Tibial nerve (tissue), 4 donors: ENCODE measurements at regions not wholly inside any gene's neighbourhood (a gene's known extent, or its start where the extent isn't known, plus 50 kb on each side); places are given as distances from the start of the nearest gene placed in this dataset.

Source experiments
- DNase-seq, 2 donors: peaks; one replicate each; pipeline ENCODE4 v3.0.0-alpha.2; 2019; ENCODE audit warnings: low spot score in 2 of 2
- H3K27ac ChIP-seq, 4 donors: fragments of 200-600 bp; sonication (generic) in 3 of 4; one replicate each; pipeline ENCODE4 v1.5.1; 2017 to 2019; ENCODE audit warnings: mild to moderate bottlenecking in 1 of 4
- H3K27me3 ChIP-seq, 2 donors: fragments of 200-600 bp; sonication (generic) in 1 of 2; one replicate each; pipeline versions ENCODE4 v1.5.1 to v1.6.0; 2017 to 2019
- H3K36me3 ChIP-seq, 3 donors: fragments of 200-600 bp; sonication (generic); one replicate each; pipeline ENCODE4 v1.5.1; 2018 to 2019
- H3K4me1 ChIP-seq, 4 donors: fragments of 200-600 bp; sonication (generic) in 3 of 4; one replicate each; pipeline ENCODE4 v1.5.1; 2017 to 2019
- H3K4me3 ChIP-seq, 4 donors: fragments of 200-600 bp; sonication (generic) in 3 of 4; one replicate each; pipeline ENCODE4 v1.5.1; 2017 to 2019; ENCODE audit warnings: mild to moderate bottlenecking in 1 of 4, moderate library complexity in 1 of 4
- H3K9me3 ChIP-seq, 4 donors: fragments of 200-600 bp; sonication (generic) in 3 of 4; one replicate each; pipeline ENCODE4 v1.5.1; 2017 to 2019
- EP300 ChIP-seq, 2 donors: sonication (generic); formaldehyde crosslinking; IDR thresholded peaks; one replicate each; pipeline ENCODE4 v1.6.1; 2017; ENCODE audit warnings: antibody characterized with exemption in 2 of 2, mild to moderate bottlenecking in 1 of 2
- POLR2A ChIP-seq, 2 donors: fragments of 450-650 bp; IDR thresholded peaks; one replicate each; pipeline ENCODE4 v1.6.1; 2017; ENCODE audit warnings: antibody characterized with exemption in 2 of 2, mild to moderate bottlenecking in 2 of 2, moderate library complexity in 2 of 2
- WGBS, 2 donors: methylation state at CpG; one replicate each; pipeline ENCODE4 v1.1.5; 2018; 5-methylcytosine and 5-hydroxymethylcytosine counted together
- TF ChIP-seq, protein P1 (sequence below), 5 experiments: fragments of 200-600 bp in 3 of 5; fragments of 450-650 bp in 2 of 5; sonication (generic) in 3 of 5; IDR thresholded peaks; one replicate each; pipeline ENCODE4 v1.5.1; 2016 to 2019; ENCODE audit warnings: antibody characterized with exemption in 5 of 5, mild to moderate bottlenecking in 3 of 5, moderate library complexity in 2 of 5

DNA sequence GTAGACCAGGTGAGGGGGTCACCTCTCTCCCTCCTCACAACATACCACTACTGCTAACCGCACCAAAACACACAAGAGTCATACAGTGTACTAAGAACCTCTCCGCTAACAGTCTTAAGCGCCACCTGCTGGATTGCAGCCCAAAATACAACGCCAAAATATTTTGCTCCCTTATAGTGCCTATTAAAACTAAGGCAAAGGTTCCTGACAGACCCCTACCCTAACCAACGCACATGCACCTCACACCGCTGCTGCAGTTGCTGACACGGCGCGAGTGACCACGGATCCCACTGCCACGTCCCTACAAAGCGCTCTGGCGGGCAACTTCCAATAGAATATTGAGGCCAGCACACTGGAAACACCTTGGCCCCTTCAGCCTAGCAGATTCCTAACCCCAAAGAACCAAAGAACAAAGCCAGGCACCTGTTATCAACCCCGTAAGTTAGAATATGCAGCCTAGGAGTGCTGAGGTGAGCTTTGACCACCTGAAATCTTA is 563.6 kb upstream of the SEMA3D start:
- Histone ChIP-seq H3K27me3 (no peaks in the 10 kb centered on the region), H3K27ac (no peak overlapping the region), H3K4me1 (no peaks in the 10 kb centered on the region), H3K36me3 (no peaks in the 10 kb centered on the region), H3K9me3 (peaks cover 0 to 19% (median 6%) of the 10 kb centered on the region in 4 donors), H3K4me3 (no peak overlapping the region)
- DNase-seq, result peak in 1 of 2 donors; percentile 12
- 43 to 48% methylated on average over 14 of the region's 14 CpGs for WGBS, 2 donors
- TF ChIP-seq POLR2A (IDR thresholded peaks at IDR 0.05), result no peak
- TF ChIP-seq, protein P1, sequence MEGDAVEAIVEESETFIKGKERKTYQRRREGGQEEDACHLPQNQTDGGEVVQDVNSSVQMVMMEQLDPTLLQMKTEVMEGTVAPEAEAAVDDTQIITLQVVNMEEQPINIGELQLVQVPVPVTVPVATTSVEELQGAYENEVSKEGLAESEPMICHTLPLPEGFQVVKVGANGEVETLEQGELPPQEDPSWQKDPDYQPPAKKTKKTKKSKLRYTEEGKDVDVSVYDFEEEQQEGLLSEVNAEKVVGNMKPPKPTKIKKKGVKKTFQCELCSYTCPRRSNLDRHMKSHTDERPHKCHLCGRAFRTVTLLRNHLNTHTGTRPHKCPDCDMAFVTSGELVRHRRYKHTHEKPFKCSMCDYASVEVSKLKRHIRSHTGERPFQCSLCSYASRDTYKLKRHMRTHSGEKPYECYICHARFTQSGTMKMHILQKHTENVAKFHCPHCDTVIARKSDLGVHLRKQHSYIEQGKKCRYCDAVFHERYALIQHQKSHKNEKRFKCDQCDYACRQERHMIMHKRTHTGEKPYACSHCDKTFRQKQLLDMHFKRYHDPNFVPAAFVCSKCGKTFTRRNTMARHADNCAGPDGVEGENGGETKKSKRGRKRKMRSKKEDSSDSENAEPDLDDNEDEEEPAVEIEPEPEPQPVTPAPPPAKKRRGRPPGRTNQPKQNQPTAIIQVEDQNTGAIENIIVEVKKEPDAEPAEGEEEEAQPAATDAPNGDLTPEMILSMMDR (IDR thresholded peaks at IDR 0.05), result peak; percentile 25 to 48 (median 41)

DNA sequence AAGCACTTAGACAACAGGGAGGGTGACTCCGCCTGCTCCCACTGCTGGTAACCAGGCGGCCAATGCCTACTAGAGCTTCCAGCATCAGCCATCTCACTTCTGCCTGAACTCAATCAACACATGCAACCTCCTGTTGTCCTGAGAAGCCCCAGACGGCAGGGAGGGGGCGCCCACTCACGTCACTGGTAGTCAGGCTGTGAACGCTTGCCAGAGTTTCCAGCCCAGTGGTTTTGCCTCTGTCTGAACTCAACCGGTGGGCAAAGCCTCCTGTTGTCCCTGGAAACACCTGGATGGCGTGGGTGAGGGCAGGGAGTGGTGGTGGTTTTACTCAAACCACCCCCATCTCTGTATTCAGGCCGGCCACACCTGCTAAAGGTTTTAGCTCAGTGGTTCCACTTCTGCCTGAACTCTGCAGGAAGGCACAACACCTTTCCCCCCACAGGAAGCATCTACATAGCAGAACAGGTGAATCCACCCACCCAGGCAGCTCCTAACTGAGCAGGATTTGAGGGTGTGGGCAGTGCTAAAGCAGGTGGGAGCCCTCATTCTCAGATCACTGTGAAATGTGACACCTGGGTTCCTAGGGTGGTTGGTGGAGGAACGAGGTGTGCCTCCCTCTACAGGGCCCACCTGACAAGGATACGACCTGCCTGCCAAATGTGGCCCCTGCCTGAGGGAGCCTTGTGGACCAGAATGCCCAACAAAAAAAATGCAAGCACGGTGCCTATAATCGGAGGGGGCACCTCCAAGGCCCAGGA is 563.0 kb upstream of the SEMA3D start:
- 71 to 73% methylated on average over 13 of the region's 13 CpGs for WGBS, 2 donors
- Histone ChIP-seq H3K27me3 (no peaks in the 10 kb centered on the region), H3K4me3 (no peak overlapping the region), H3K4me1 (no peaks in the 10 kb centered on the region), H3K9me3 (peaks cover 0 to 19% (median 6%) of the 10 kb centered on the region in 4 donors), H3K27ac (no peak overlapping the region), H3K36me3 (no peaks in the 10 kb centered on the region)
- TF ChIP-seq, protein P1 (IDR thresholded peaks at IDR 0.05), result no peak
- TF ChIP-seq POLR2A (IDR thresholded peaks at IDR 0.05), result no peak
- no peak for TF ChIP-seq EP300 (IDR thresholded peaks at IDR 0.05)
- DNase-seq, result no peak

DNA sequence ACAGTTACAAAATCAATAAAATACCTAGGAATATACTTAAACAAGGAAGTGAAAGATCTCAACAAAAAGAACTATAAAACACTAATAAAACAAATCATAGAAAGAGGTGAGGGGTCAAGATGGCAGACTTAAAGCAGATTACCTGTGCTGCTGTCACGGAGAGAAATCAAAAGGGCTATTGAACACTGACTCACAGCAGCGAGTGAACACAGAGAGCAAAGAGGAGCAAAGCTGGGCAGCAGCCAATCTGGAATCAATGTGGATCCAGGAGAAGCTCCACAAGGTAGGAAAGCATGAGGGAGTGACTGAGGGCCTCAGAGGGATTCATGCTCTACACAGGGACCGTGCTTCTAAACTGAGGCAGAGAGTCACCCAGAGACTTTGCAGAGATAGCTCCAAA is 562.0 kb upstream of the SEMA3D start:
- H3K4me3 ChIP-seq, result no peak overlapping the region
- TF ChIP-seq, protein P1 (IDR thresholded peaks at IDR 0.05), result no peak
- peaks cover 0 to 19% (median 6%) of the 10 kb centered on the region in 4 donors for H3K9me3 ChIP-seq
- H3K4me1 ChIP-seq, result no peaks in the 10 kb centered on the region
- H3K27ac ChIP-seq, result no peak overlapping the region
- no peaks in the 10 kb centered on the region for H3K36me3 ChIP-seq
- no peak for DNase-seq
- no peaks in the 10 kb centered on the region for H3K27me3 ChIP-seq
- 82 to 91% methylated on average over 3 of the region's 3 CpGs for WGBS, 2 donors

DNA sequence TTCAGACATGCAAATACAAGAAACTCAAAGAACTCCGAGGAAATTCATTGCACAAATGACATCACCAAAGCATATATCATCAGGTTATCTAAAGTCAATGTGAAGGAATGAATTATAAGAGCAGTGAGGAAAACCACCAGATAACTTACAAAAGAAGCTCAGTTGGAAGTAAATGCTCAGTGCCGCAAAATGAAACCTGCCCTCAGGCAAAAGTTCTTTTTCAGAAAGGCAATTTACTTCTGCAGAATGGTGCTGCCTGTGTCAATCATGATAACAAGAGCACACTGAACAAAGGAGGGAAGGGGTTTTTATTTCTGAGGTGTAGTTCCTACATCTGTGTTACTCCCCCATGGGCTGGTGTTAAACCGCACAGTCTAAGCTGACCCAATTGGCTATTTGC is 550.6 kb upstream of the SEMA3D start:
- no peaks in the 10 kb centered on the region for H3K36me3 ChIP-seq
- no peak overlapping the region for H3K27ac ChIP-seq
- DNase-seq, result no peak
- TF ChIP-seq, protein P1 (IDR thresholded peaks at IDR 0.05), result no peak
- TF ChIP-seq EP300 (IDR thresholded peaks at IDR 0.05) (no peak), POLR2A (IDR thresholded peaks at IDR 0.05) (no peak)
- H3K9me3 ChIP-seq, result peaks cover 0 to 14% (median 3%) of the 10 kb centered on the region in 4 donors
- no peaks in the 10 kb centered on the region for H3K27me3 ChIP-seq
- no peak overlapping the region for H3K4me3 ChIP-seq
- 88 to 93% methylated on average over 3 of the region's 3 CpGs for WGBS, 2 donors
- H3K4me1 ChIP-seq, result peaks cover 0 to 9% (median 0%) of the 10 kb centered on the region in 4 donors

DNA sequence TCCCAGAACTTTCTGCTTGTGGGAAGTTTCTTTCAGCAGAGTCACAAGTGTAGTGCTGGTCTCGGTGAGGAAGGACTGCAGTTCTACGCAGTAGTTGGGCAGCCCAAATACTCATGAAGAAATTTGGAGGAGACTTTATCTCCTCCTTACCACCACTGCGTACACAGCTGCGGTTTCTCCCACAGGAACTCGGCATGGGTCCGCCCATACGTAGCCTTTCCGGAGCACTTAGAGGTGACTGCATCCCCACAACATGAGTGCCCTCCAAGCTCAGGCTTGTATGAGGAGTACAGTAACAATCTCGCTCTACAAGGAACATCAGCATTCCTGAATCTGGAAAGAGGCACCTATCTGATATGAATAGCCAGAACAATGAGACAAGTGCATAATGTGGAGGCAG is 549.2 kb upstream of the SEMA3D start:
- DNase-seq, result no peak
- no peaks in the 10 kb centered on the region for H3K27me3 ChIP-seq

More for the DNA sequence above, 549.2 kb upstream of the SEMA3D start:
- 94 to 96% methylated on average over 9 of the region's 9 CpGs for WGBS, 2 donors
- Histone ChIP-seq H3K36me3 (no peaks in the 10 kb centered on the region), H3K4me3 (no peak overlapping the region), H3K27ac (no peak overlapping the region), H3K9me3 (peaks cover 0 to 14% (median 3%) of the 10 kb centered on the region in 4 donors), H3K4me1 (peaks cover 0 to 9% (median 0%) of the 10 kb centered on the region in 4 donors)
- no peak for TF ChIP-seq POLR2A (IDR thresholded peaks at IDR 0.05)
- TF ChIP-seq, protein P1 (IDR thresholded peaks at IDR 0.05), result no peak
- TF ChIP-seq EP300 (IDR thresholded peaks at IDR 0.05), result no peak
